SU-DHL-6 (cell line): ENCODE measurements at regions not wholly inside any gene's neighbourhood (a gene's known extent, or its start where the extent isn't known, plus 50 kb on each side); places are given as distances from the start of the nearest gene placed in this dataset.

ENCODE experiments used
- H2AFZ ChIP-seq: fragments of 200-600 bp; sonication (generic); 2 replicates; pipeline ENCODE4 v1.6.1; 2014; ENCODE audit warnings: low read depth, mild to moderate bottlenecking, moderate library complexity, mixed read lengths, antibody characterized with exemption, low read length; ENCODE audit not compliant: severe bottlenecking
- H3F3A ChIP-seq: fragments of 200-600 bp; shearing (Covaris generic); 2 replicates; pipeline ENCODE4 v1.6.0; 2016; ENCODE audit warnings: antibody characterized with exemption, mild to moderate bottlenecking; ENCODE audit not compliant: insufficient read depth
- H3K27ac ChIP-seq: fragments of 200-600 bp; sonication (generic); 2 replicates; pipeline ENCODE4 v1.5.1; 2016; ENCODE audit warnings: low read depth, mild to moderate bottlenecking, low read length, moderate library complexity, mixed read lengths
- H3K27me3 ChIP-seq: fragments of 200-600 bp; sonication (generic), shearing (Covaris generic); 2 replicates; pipeline ENCODE4 v1.6.0; 2014; ENCODE audit warnings: mild to moderate bottlenecking, low read length
- H3K36me3 ChIP-seq: fragments of 200-600 bp; sonication (generic); 2 replicates; pipeline ENCODE4 v1.6.1; 2014; ENCODE audit warnings: mild to moderate bottlenecking, low read length, mixed read lengths
- H3K4me2 ChIP-seq: fragments of 300-600, 200-600 bp; shearing (Covaris generic), sonication (generic); 2 replicates; pipeline ENCODE4 v1.6.0; 2014; ENCODE audit warnings: low read length, low read depth, mild to moderate bottlenecking; ENCODE audit not compliant: poor library complexity, severe bottlenecking
- H3K4me3 ChIP-seq: fragments of 200-600 bp; sonication (generic); 2 replicates; pipeline ENCODE4 v1.5.1; 2014; ENCODE audit warnings: antibody characterized with exemption, low read length, mild to moderate bottlenecking, mixed read lengths; ENCODE audit not compliant: insufficient read depth, poor library complexity, severe bottlenecking
- H3K79me2 ChIP-seq: fragments of 200-600 bp; sonication (generic); 2 replicates; pipeline ENCODE4 v1.6.1; 2014; ENCODE audit warnings: mild to moderate bottlenecking, low read length, moderate library complexity; ENCODE audit not compliant: insufficient read depth
- H3K9ac ChIP-seq: fragments of 200-600 bp; sonication (generic); 2 replicates; pipeline ENCODE4 v1.7.0; 2014; ENCODE audit warnings: mild to moderate bottlenecking, low read length
- H3K9me2 ChIP-seq: fragments of 200-600 bp; sonication (generic); replicated peaks from 2 replicates; pipeline ENCODE4 v1.6.1; 2014; ENCODE audit warnings: low read length; ENCODE audit not compliant: insufficient read depth
- H3K9me3 ChIP-seq: fragments of 200-600 bp; sonication (generic); 2 replicates; pipeline ENCODE4 v1.6.1; 2014; ENCODE audit warnings: low read length, mixed read lengths; ENCODE audit not compliant: insufficient read depth
- H4K20me1 ChIP-seq: fragments of 200-600 bp; sonication (generic); 2 replicates; pipeline ENCODE4 v1.6.1; 2014; ENCODE audit warnings: low read depth, mild to moderate bottlenecking, antibody characterized with exemption, low read length, moderate library complexity, mixed read lengths
- CTCF ChIP-seq: fragments of 200-600 bp; sonication (generic); IDR thresholded peaks from one replicate; pipeline ENCODE4 v1.5.1; 2017; ENCODE audit warnings: antibody characterized with exemption, mild to moderate bottlenecking, low read length, moderate library complexity; ENCODE audit not compliant: insufficient read depth, poor library complexity, severe bottlenecking
- EZH2phosphoT487 ChIP-seq: fragments of 200-600 bp; sonication (generic), shearing (Covaris generic); conservative IDR thresholded peaks from 2 replicates; pipeline ENCODE4 v1.6.1; 2018; ENCODE audit warnings: mild to moderate bottlenecking, antibody characterized with exemption, low read length, moderate library complexity, mixed read lengths

- Histone ChIP-seq H3K27me3 (no peaks in the 10 kb centered on the region), H2AFZ (peak overlapping the region; percentile 98), H3K79me2 (no peaks in the 10 kb centered on the region), H4K20me1 (no peaks in the 10 kb centered on the region), H3K36me3 (no peaks in the 10 kb centered on the region), H3K4me2 (peak overlapping the region; percentile 91), H3K9me3 (no peaks in the 10 kb centered on the region), H3K9me2 (no peaks in the 10 kb centered on the region), H3K4me3 (no peak overlapping the region), H3K9ac (peak overlapping the region; percentile 80), H3F3A (peaks cover 16% of the 10 kb centered on the region), H3K27ac (no peak overlapping the region)
- no peak for TF ChIP-seq EZH2phosphoT487
- TF ChIP-seq CTCF = no peak
Measured at GRCh38 chr6:156685823-156686222, 91.4 kb upstream of the ARID1B start.

GRCh38 chr6:156683821-156684220 lies 93.4 kb upstream of the ARID1B start:
- no peak overlapping the region for H3K27ac ChIP-seq
- no peak overlapping the region for H2AFZ ChIP-seq
- no peaks in the 10 kb centered on the region for H4K20me1 ChIP-seq
- H3K79me2 ChIP-seq = no peaks in the 10 kb centered on the region
- H3K9me2 ChIP-seq = no peaks in the 10 kb centered on the region
- H3K27me3 ChIP-seq = no peaks in the 10 kb centered on the region
- TF ChIP-seq EZH2phosphoT487 (no peak), CTCF (no peak)
- H3K4me2 ChIP-seq = no peak overlapping the region
- H3K9ac ChIP-seq = no peak overlapping the region
- no peak overlapping the region for H3K4me3 ChIP-seq
- no peaks in the 10 kb centered on the region for H3K36me3 ChIP-seq
- peaks cover 11% of the 10 kb centered on the region for H3F3A ChIP-seq
- H3K9me3 ChIP-seq = no peaks in the 10 kb centered on the region

- Histone ChIP-seq H3K79me2 (no peaks in the 10 kb centered on the region), H3K9ac (no peak overlapping the region), H3K9me3 (peaks cover 9% of the 10 kb centered on the region; the same call in 1 of the 2 replicates), H3K27me3 (no peaks in the 10 kb centered on the region), H3K4me3 (no peak overlapping the region), H3K36me3 (0 out of 2 replicates have a peak, but pooled peaks cover 4% of the 10 kb centered on the region), H2AFZ (no peak overlapping the region), H3K4me2 (no peak overlapping the region), H3K27ac (no peak overlapping the region), H3F3A (no peaks in the 10 kb centered on the region), H4K20me1 (no peaks in the 10 kb centered on the region), H3K9me2 (no peaks in the 10 kb centered on the region)
- no peak for TF ChIP-seq EZH2phosphoT487
- TF ChIP-seq CTCF = no peak
Measured at GRCh38 chr6:156676721-156677120, 100.5 kb upstream of the ARID1B start.
